Chondrocyte (in vitro differentiated cells): ENCODE measurements at regions not wholly inside any gene's neighbourhood (a gene's known extent, or its start where the extent isn't known, plus 50 kb on each side); places are given as distances from the start of the nearest gene placed in this dataset.

Source experiments
- DNase-seq: peaks from one replicate; pipeline ENCODE4 v3.0.0; 2021; ENCODE audit warnings: mixed read lengths, low spot score
- H3K27ac Mint-ChIP-seq: one replicate; pipeline ENCODE4 v1.8.0; 2021; ENCODE audit warnings: mild to moderate bottlenecking, moderate library complexity, mixed read lengths; ENCODE audit not compliant: unreplicated experiment
- H3K27me3 Mint-ChIP-seq: 2 replicates; pipeline ENCODE4 v1.8.0; 2021; ENCODE audit warnings: low read depth, mixed read lengths
- H3K36me3 Mint-ChIP-seq: 2 replicates; pipeline ENCODE4 v1.8.0; 2021; ENCODE audit warnings: low read depth, mixed read lengths
- H3K4me1 Mint-ChIP-seq: 2 replicates; pipeline ENCODE4 v1.8.0; 2021; ENCODE audit warnings: low read depth, mild to moderate bottlenecking, mixed read lengths
- H3K4me3 Mint-ChIP-seq: one replicate; pipeline ENCODE4 v1.8.0; 2021; ENCODE audit warnings: mild to moderate bottlenecking, moderate library complexity, mixed read lengths; ENCODE audit not compliant: unreplicated experiment
- H3K9me3 Mint-ChIP-seq: 2 replicates; pipeline ENCODE4 v1.8.0; 2021; ENCODE audit warnings: low read depth, mixed read lengths
- TF ChIP-seq, protein P1 (sequence below): fragments of 200-600 bp; sonication (generic); IDR thresholded peaks from 2 replicates; pipeline ENCODE4 v1.5.0; 2021; ENCODE audit warnings: antibody characterized with exemption, mild to moderate bottlenecking, moderate library complexity

DNA sequence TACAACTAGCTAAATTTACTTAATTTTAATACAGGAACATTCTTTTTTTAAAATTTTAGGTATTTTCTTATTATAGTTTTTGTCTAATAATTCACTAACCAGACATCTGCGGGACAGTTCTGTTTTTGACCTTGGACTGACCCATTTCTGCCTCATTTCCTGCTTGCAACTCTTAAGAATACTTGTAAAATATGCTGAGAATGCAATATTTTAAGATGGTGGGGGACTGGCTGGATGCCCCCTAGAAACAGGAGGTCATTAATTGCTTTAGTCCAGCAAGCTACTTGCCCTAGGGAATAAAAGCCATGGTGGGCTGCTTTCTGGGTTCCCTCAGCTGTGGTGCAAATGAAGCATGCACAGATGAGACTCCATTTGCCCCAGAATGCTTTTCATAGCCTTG lies 2348.4 kb downstream of the PCDH7 start:
- Mint-ChIP-seq H3K4me1 (peaks cover 60% of the 10 kb centered on the region), H3K36me3 (peaks cover 3% of the 10 kb centered on the region), H3K9me3 (peaks cover 14% of the 10 kb centered on the region), H3K27ac (no peak overlapping the region), H3K27me3 (no peaks in the 10 kb centered on the region), H3K4me3 (no peak overlapping the region)
- TF ChIP-seq, protein P1, sequence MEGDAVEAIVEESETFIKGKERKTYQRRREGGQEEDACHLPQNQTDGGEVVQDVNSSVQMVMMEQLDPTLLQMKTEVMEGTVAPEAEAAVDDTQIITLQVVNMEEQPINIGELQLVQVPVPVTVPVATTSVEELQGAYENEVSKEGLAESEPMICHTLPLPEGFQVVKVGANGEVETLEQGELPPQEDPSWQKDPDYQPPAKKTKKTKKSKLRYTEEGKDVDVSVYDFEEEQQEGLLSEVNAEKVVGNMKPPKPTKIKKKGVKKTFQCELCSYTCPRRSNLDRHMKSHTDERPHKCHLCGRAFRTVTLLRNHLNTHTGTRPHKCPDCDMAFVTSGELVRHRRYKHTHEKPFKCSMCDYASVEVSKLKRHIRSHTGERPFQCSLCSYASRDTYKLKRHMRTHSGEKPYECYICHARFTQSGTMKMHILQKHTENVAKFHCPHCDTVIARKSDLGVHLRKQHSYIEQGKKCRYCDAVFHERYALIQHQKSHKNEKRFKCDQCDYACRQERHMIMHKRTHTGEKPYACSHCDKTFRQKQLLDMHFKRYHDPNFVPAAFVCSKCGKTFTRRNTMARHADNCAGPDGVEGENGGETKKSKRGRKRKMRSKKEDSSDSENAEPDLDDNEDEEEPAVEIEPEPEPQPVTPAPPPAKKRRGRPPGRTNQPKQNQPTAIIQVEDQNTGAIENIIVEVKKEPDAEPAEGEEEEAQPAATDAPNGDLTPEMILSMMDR = no peak
- no peak for DNase-seq

DNA sequence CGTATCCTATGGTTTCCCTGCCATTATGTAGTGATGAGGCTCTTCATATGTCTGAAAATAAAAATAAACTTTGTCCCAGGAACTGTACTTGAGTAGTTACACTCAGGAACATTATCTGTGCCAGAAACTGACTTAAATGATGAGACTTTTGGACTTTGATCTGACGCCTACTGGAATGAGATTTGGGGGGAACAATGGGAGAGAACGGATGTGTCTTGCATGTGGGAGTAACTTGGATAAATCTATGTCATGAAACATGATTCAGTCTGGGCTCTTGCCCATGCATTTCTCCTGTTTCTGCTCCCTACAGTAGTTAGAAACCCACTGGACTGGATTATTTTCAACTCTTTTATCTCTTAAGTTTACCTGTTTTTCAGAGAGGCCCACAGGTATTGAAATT lies 2351.4 kb downstream of the PCDH7 start:
- Mint-ChIP-seq H3K36me3 (peaks cover 3% of the 10 kb centered on the region), H3K4me1 (peaks cover 52% of the 10 kb centered on the region), H3K27ac (peak overlapping the region; percentile 88), H3K9me3 (peaks cover 14% of the 10 kb centered on the region), H3K4me3 (no peak overlapping the region), H3K27me3 (no peaks in the 10 kb centered on the region)
- no peak for DNase-seq
- TF ChIP-seq, protein P1 = no peak

GRCh38 chr4:33072298-33073089 lies 2352.3 kb downstream of the PCDH7 start:
- peaks cover 14% of the 10 kb centered on the region for H3K9me3 Mint-ChIP-seq
- no peak for DNase-seq
- H3K36me3 Mint-ChIP-seq = peaks cover 3% of the 10 kb centered on the region
- H3K4me3 Mint-ChIP-seq = peak overlapping the region; percentile 42
- TF ChIP-seq, protein P1 = no peak
- peaks cover 47% of the 10 kb centered on the region for H3K4me1 Mint-ChIP-seq
- H3K27ac Mint-ChIP-seq = peak overlapping the region; percentile 88
- H3K27me3 Mint-ChIP-seq = no peaks in the 10 kb centered on the region

- Mint-ChIP-seq H3K9me3 (peaks cover 14% of the 10 kb centered on the region), H3K27ac (peak overlapping the region; percentile 88), H3K36me3 (peaks cover 3% of the 10 kb centered on the region), H3K4me3 (no peak overlapping the region), H3K27me3 (no peaks in the 10 kb centered on the region), H3K4me1 (peaks cover 41% of the 10 kb centered on the region)
- no peak for DNase-seq
- TF ChIP-seq, protein P1 = no peak
Observed at GRCh38 chr4:33073811-33074210, 2353.6 kb downstream of the PCDH7 start.

GRCh38 chr4:33078145-33078544 lies 2358.0 kb downstream of the PCDH7 start:
- no peak for DNase-seq
- TF ChIP-seq, protein P1 = no peak
- Mint-ChIP-seq H3K4me1 (peaks cover 30% of the 10 kb centered on the region), H3K27ac (no peak overlapping the region), H3K9me3 (peaks cover 6% of the 10 kb centered on the region), H3K36me3 (no peaks in the 10 kb centered on the region), H3K27me3 (no peaks in the 10 kb centered on the region), H3K4me3 (no peak overlapping the region)
